AG09309 (cell line): ENCODE measurements at regions not wholly inside any gene's neighbourhood (a gene's known extent, or its start where the extent isn't known, plus 50 kb on each side); places are given as distances from the start of the nearest gene placed in this dataset.

Source experiments
- DNase-seq: peaks from one replicate; pipeline ENCODE4 v3.0.0-alpha.2; 2010; ENCODE audit warnings: low read depth
- H3K4me3 ChIP-seq: 2 replicates; pipeline ENCODE4 v1.5.1; 2011; ENCODE audit warnings: mild to moderate bottlenecking, low read depth, low read length, moderate library complexity; ENCODE audit not compliant: control insufficient read depth
- TF ChIP-seq, protein P1 (sequence below): IDR thresholded peaks from 2 replicates; pipeline ENCODE4 v1.5.1; 2011; ENCODE audit warnings: mild to moderate bottlenecking, low read depth, low read length, inconsistent platforms; ENCODE audit not compliant: insufficient read depth, control insufficient read depth; ENCODE audit errors: missing control alignments

- H3K4me3 ChIP-seq = no peak overlapping the region
- DNase-seq = no peak
- TF ChIP-seq, protein P1, sequence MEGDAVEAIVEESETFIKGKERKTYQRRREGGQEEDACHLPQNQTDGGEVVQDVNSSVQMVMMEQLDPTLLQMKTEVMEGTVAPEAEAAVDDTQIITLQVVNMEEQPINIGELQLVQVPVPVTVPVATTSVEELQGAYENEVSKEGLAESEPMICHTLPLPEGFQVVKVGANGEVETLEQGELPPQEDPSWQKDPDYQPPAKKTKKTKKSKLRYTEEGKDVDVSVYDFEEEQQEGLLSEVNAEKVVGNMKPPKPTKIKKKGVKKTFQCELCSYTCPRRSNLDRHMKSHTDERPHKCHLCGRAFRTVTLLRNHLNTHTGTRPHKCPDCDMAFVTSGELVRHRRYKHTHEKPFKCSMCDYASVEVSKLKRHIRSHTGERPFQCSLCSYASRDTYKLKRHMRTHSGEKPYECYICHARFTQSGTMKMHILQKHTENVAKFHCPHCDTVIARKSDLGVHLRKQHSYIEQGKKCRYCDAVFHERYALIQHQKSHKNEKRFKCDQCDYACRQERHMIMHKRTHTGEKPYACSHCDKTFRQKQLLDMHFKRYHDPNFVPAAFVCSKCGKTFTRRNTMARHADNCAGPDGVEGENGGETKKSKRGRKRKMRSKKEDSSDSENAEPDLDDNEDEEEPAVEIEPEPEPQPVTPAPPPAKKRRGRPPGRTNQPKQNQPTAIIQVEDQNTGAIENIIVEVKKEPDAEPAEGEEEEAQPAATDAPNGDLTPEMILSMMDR = no peak
Observed at GRCh38 chr10:85528318-85528652, 838.3 kb downstream of the GRID1 start.

DNA sequence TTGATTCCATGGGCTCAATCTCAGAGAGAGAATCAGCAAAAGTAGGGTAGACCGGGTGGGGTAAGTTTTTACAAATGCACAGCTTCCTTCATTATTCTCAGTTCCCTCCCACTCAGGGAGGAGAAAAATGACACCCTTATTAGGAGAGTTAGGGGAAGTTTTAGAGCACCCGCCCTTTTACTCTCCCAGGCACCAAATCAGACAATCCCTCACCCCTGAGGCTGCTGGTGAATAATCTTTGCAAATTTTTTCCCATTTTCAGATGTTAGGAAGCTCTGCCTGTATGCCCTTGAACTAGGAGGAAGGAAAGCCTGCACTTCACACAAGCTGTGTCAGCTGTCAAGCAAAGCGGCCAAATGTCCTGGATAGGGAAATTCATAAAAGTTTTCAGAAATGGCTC, 834.9 kb downstream of the GRID1 start:
- H3K4me3 ChIP-seq = no peak overlapping the region
- DNase-seq = no peak
- TF ChIP-seq, protein P1 = no peak

GRCh38 chr10:85532773-85533172, 833.8 kb downstream of the GRID1 start:
- TF ChIP-seq, protein P1 = no peak
- DNase-seq = no peak
- no peak overlapping the region for H3K4me3 ChIP-seq

GRCh38 chr10:85535926-85536325, 830.7 kb downstream of the GRID1 start:
- DNase-seq = no peak
- TF ChIP-seq, protein P1 = no peak
- H3K4me3 ChIP-seq = no peak overlapping the region

GRCh38 chr10:85537561-85537960, 829.0 kb downstream of the GRID1 start:
- TF ChIP-seq, protein P1 = no peak
- no peak overlapping the region for H3K4me3 ChIP-seq
- no peak for DNase-seq

GRCh38 chr10:85538601-85539000, 828.0 kb downstream of the GRID1 start:
- TF ChIP-seq, protein P1 = no peak
- no peak for DNase-seq
- no peak overlapping the region for H3K4me3 ChIP-seq

DNA sequence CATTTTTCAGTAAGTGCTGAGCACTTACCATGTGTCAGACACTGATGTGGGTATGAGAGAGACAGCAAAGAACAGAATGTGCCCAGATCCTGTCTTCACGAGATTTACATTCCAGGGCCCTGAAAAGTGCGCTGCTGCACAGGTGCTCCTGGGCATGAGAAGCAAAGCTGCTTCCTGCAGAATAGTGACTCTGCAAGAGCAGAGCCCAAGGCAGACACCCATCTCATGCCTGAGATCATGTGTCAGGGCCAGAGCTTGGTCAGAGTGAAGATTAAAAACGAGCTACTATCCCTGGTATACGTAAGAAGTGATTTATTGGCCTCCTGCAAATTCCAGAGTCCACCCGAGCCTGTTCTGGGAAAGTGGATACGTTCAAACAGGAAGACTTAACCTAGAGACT, 824.4 kb downstream of the GRID1 start:
- DNase-seq = no peak
- TF ChIP-seq, protein P1 = no peak

More for the DNA sequence above, 824.4 kb downstream of the GRID1 start:
- no peak overlapping the region for H3K4me3 ChIP-seq
